Thyroid gland (tissue), 4 donors: ENCODE measurements at regions not wholly inside any gene's neighbourhood (a gene's known extent, or its start where the extent isn't known, plus 50 kb on each side); places are given as distances from the start of the nearest gene placed in this dataset.

Source experiments
- DNase-seq, 2 donors: peaks; one replicate each; pipeline ENCODE4 v3.0.0-alpha.2; 2019
- H3K27ac ChIP-seq, 3 donors: fragments of 200-600 bp; sonication (generic); 1 replicate in 2 of 3; 2 replicates in 1 of 3; pipeline ENCODE4 v1.5.1; 2016 to 2019; ENCODE audit warnings: mild to moderate bottlenecking in 1 of 3, moderate library complexity in 1 of 3
- H3K27me3 ChIP-seq: fragments of 200-600 bp; sonication (generic); one replicate; pipeline ENCODE4 v1.5.1; 2019
- H3K36me3 ChIP-seq, 2 donors: fragments of 200-600 bp; sonication (generic); one replicate each; pipeline ENCODE4 v1.5.1; 2016 to 2019
- H3K4me1 ChIP-seq, 2 donors: fragments of 200-600 bp; sonication (generic); one replicate each; pipeline ENCODE4 v1.5.1; 2017 to 2019
- H3K4me3 ChIP-seq, 3 donors: fragments of 200-600 bp; sonication (generic); replicated peaks in 1 of 3; 1 replicate in 2 of 3; 2 replicates in 1 of 3; pipeline ENCODE4 v1.5.1; 2016; ENCODE audit warnings: mild to moderate bottlenecking in 1 of 3
- H3K9me3 ChIP-seq: fragments of 200-600 bp; sonication (generic); one replicate; pipeline ENCODE4 v1.5.1; 2017
- POLR2A ChIP-seq, 2 donors: fragments of 450-650 bp; IDR thresholded peaks; one replicate each; pipeline ENCODE4 v1.6.1; 2017; ENCODE audit warnings: antibody characterized with exemption in 2 of 2, mild to moderate bottlenecking in 2 of 2, moderate library complexity in 1 of 2
- WGBS, 2 donors: methylation state at CpG; one replicate each; pipeline ENCODE4 v1.1.5; 2017; 5-methylcytosine and 5-hydroxymethylcytosine counted together
- intact Hi-C: fragments of 100-400 bp; cut with DNase I; formaldehyde crosslinking; loops from one replicate; pipeline ENCODE4 v1.15.1; 2023
- TF ChIP-seq, protein P1 (sequence below), 6 experiments: fragments of 200-600 bp in 3 of 6; fragments of 450-650 bp in 3 of 6; sonication (generic) in 3 of 6; IDR thresholded peaks; one replicate each; pipeline ENCODE4 v1.5.1; 2016 to 2019; ENCODE audit warnings: antibody characterized with exemption in 6 of 6, mild to moderate bottlenecking in 2 of 6, inconsistent platforms in 1 of 6, moderate library complexity in 1 of 6

- DNase-seq, result no peak
- 93 to 94% methylated on average over 16 of the region's 16 CpGs for WGBS, 2 donors
- no peaks in the 10 kb centered on the region for H3K36me3 ChIP-seq
- no peak overlapping the region for H3K4me3 ChIP-seq
- no peaks in the 10 kb centered on the region for H3K9me3 ChIP-seq
- H3K27me3 ChIP-seq, result no peaks in the 10 kb centered on the region
- TF ChIP-seq, protein P1, sequence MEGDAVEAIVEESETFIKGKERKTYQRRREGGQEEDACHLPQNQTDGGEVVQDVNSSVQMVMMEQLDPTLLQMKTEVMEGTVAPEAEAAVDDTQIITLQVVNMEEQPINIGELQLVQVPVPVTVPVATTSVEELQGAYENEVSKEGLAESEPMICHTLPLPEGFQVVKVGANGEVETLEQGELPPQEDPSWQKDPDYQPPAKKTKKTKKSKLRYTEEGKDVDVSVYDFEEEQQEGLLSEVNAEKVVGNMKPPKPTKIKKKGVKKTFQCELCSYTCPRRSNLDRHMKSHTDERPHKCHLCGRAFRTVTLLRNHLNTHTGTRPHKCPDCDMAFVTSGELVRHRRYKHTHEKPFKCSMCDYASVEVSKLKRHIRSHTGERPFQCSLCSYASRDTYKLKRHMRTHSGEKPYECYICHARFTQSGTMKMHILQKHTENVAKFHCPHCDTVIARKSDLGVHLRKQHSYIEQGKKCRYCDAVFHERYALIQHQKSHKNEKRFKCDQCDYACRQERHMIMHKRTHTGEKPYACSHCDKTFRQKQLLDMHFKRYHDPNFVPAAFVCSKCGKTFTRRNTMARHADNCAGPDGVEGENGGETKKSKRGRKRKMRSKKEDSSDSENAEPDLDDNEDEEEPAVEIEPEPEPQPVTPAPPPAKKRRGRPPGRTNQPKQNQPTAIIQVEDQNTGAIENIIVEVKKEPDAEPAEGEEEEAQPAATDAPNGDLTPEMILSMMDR (IDR thresholded peaks at IDR 0.05), result no peak
- TF ChIP-seq POLR2A (IDR thresholded peaks at IDR 0.05), result no peak
- H3K4me1 ChIP-seq, result peaks cover 0 to 18% of the 10 kb centered on the region in 2 donors
- no peak overlapping the region for H3K27ac ChIP-seq
- intact Hi-C loops, result no loop called here
Observed at GRCh38 chr1:19013826-19014548, 57.5 kb upstream of the IFFO2 start.

GRCh38 chr1:19011845-19012231 is 55.4 kb upstream of the IFFO2 start:
- Histone ChIP-seq H3K4me1 (peaks cover 0 to 21% of the 10 kb centered on the region in 2 donors), H3K27ac (no peak overlapping the region), H3K27me3 (no peaks in the 10 kb centered on the region), H3K36me3 (no peaks in the 10 kb centered on the region), H3K4me3 (no peak overlapping the region), H3K9me3 (no peaks in the 10 kb centered on the region)
- no peak for DNase-seq
- TF ChIP-seq, protein P1 (IDR thresholded peaks at IDR 0.05), result peak in 1 of 6 experiments; percentile 2
- TF ChIP-seq POLR2A (IDR thresholded peaks at IDR 0.05), result no peak
- intact Hi-C loops, result no loop called here
- 81 to 82% methylated on average over 6 of the region's 6 CpGs for WGBS, 2 donors

GRCh38 chr1:19010995-19011844 is 54.7 kb upstream of the IFFO2 start:
- H3K4me1 ChIP-seq, result peaks cover 0 to 21% of the 10 kb centered on the region in 2 donors
- 56 to 63% methylated on average over 22 of the region's 22 CpGs for WGBS, 2 donors
- H3K9me3 ChIP-seq, result no peaks in the 10 kb centered on the region
- H3K27me3 ChIP-seq, result no peaks in the 10 kb centered on the region
- DNase-seq, result peak; percentile 50 to 55
- no peaks in the 10 kb centered on the region for H3K36me3 ChIP-seq
- TF ChIP-seq POLR2A (IDR thresholded peaks at IDR 0.05), result no peak
- TF ChIP-seq, protein P1 (IDR thresholded peaks at IDR 0.05), result no peak
- peak overlapping the region in 1 of 3 donors; percentile 30 for H3K27ac ChIP-seq
- intact Hi-C loops, result no loop called here
- H3K4me3 ChIP-seq, result no peak overlapping the region

GRCh38 chr1:19010503-19010902 is 54.0 kb upstream of the IFFO2 start:
- TF ChIP-seq, protein P1 (IDR thresholded peaks at IDR 0.05), result no peak
- no peak for TF ChIP-seq POLR2A (IDR thresholded peaks at IDR 0.05)
- peaks cover 0 to 21% of the 10 kb centered on the region in 2 donors for H3K4me1 ChIP-seq
- no peak for DNase-seq
- peak overlapping the region in 1 of 3 donors; percentile 30 for H3K27ac ChIP-seq
- no peaks in the 10 kb centered on the region for H3K36me3 ChIP-seq
- no peaks in the 10 kb centered on the region for H3K9me3 ChIP-seq
- no peak overlapping the region for H3K4me3 ChIP-seq
- WGBS, 2 donors, result 68 to 69% methylated on average over 4 of the region's 4 CpGs
- intact Hi-C loops, result no loop called here
- H3K27me3 ChIP-seq, result no peaks in the 10 kb centered on the region

DNA sequence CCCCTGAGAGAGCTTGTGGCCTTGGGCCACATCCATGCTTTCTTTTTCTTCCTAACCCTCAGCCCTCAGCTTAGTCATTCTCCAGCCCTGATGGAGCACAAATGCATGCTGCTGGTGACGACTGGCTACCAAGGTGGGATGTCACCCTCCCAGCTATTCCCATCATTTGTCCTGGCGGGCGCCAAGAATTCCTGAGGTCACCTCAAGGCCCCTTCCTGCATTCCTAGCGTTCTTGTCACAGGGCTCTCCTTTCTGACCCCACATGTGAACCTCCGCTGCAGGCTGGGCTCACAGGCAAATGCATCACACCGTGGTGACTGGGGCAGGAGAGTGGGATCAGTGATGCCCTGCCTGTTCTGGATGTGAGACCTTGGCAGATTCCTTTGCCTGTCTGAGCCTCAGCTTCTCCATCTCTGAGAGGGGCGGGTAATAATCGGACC is 53.4 kb upstream of the IFFO2 start:
- H3K27me3 ChIP-seq, result no peaks in the 10 kb centered on the region
- H3K27ac ChIP-seq, result no peak overlapping the region
- H3K9me3 ChIP-seq, result no peaks in the 10 kb centered on the region
- no peak overlapping the region for H3K4me3 ChIP-seq
- intact Hi-C loops, result no loop called here
- H3K36me3 ChIP-seq, result no peaks in the 10 kb centered on the region
- WGBS, 2 donors, result 79 to 86% methylated on average over 8 of the region's 8 CpGs
- H3K4me1 ChIP-seq, result peaks cover 0 to 21% of the 10 kb centered on the region in 2 donors
- DNase-seq, result no peak
- TF ChIP-seq POLR2A (IDR thresholded peaks at IDR 0.05), result no peak
- TF ChIP-seq, protein P1 (IDR thresholded peaks at IDR 0.05), result no peak
